GM04503 (cell line): ENCODE measurements at regions not wholly inside any gene's neighbourhood (a gene's known extent, or its start where the extent isn't known, plus 50 kb on each side); places are given as distances from the start of the nearest gene placed in this dataset.

Source experiments
- DNase-seq: peaks from one replicate; pipeline ENCODE4 v3.0.0-alpha.2; 2012; ENCODE audit warnings: low read depth

DNA sequence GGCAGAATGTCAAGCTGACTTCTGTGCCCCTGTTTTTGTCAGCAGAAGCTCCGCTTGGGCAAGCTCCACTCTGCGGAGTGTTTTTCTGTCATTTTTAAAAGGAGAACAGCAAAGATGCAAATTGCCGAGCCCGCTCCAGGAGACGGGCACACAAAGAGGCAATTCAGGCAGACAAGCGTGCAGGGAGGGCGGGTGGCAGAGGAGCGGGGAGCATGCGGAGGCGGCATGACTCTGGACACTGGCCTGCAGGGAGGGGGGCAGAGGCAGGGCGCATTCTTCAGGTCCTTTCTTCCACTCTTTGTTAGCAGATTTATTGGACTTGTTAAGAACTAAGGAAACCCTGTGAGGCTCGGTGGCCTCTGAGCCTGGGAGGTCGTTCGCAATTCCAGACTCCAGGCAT lies 187.3 kb upstream of the RMST start:
- no peak for DNase-seq

DNA sequence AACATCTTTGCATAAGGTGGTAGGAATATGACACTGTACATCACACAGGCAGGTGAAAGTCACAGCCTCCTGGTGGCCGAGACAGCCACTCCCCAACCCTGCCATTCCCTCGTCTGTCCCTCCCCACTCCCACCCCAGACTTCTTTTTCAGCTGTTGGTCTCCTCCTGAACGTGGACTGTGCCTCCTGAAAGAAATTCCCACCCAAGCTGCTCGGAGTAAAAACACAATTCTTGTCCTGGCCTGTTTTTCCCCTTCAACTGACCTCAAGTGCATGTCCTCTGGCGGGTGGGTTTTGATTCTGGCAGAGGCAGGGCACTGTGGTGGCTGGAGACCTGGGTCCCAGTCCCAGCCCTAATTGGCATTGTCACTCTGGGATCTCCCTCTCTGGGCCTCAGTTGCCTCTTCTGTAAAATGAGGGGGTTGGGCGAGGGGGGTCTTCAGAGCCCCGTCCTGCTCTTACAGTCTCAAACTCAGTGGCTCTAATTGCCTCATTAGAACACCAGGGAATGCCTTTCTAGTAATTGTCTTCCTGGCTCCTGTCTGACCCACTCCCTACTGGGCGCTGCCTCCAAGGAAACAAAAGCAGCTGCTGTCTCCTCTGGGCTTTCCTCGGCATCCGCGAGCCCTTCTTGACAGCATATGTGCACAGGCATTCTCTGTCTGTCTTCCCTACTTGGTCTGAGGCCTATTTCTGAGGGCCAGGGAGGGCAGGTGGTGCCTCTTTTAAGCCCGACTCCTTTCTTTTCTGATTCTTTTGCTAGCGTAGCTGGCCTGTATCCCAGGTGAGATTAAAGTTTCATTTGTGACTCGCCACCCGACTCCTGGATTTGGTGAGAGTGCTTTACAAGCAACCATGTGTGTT lies 186.6 kb upstream of the RMST start:
- no peak for DNase-seq

DNA sequence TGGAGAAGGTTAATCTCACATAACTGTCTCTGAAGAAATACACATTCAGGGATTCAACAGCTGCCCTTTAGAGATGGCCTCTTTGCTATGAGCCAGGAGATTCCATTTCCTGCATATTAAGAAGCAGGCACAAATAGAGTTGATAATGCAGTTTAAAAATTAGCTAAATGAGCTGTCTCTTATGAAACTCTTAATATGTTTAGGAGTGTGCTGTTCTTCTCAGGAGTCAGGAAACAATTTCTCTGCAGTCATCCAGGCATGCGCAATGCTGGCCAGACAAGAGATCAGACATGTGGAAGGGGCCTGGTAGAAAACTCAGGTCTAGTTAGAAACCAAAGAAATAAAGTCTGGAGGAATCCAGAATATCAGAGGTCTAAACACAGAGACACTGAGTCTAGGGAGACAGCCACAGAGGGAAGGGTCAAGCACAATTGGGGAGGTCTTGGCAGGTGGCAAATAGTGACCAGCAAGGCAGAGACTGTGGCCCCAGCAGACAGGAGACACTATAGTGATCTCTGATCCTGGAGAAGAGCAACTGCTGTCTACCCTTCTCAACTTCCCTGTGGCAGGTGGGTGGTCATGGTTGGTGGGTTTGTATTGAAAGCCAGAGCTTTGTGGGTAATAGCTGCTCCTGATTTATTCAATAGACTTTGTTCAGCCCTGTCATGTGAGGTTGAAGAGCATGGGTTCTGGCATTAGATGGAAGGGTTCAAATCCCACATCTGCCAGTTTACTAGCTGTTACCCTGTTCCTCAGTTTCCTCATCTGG lies 185.8 kb upstream of the RMST start:
- no peak for DNase-seq

DNA sequence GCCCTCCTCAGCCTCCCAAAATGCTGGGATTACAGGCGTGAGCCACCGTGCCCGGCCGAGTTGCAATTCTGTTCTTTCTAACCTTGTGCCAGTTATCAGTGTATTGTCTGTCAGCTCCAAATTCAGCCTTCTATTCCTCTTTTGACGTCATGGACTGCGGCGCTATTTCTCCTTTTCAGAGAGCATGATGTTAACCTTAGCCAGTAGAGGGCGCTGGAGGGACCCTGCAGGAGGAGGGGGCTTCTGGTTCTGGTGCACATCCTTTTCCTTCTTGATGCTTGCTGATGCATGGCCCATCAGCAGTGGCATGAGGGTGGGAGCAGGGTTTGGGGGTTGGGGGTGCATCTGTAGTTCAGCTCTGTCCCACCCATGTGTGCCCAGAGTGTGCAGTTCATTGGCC lies 179.3 kb upstream of the RMST start:
- no peak for DNase-seq

DNA sequence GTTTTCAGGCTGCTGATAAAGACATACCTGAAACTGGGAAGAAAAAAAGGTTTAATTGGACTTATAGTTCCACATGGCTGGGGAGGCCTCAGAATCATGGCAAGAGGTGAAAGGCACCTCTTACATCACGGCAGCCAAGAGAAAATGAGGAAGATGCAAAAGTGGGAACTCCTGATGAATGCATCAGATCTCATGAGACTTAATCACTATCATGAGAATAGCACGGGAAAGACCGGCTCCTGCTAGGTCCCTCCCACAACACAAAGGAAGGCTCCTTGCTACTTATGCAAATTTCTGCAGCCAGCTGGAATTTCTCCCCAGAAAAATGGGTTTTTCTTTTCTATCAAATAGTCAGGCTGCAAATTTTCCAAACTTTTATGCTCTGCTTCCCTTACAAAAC lies 174.1 kb upstream of the RMST start:
- no peak for DNase-seq

DNA sequence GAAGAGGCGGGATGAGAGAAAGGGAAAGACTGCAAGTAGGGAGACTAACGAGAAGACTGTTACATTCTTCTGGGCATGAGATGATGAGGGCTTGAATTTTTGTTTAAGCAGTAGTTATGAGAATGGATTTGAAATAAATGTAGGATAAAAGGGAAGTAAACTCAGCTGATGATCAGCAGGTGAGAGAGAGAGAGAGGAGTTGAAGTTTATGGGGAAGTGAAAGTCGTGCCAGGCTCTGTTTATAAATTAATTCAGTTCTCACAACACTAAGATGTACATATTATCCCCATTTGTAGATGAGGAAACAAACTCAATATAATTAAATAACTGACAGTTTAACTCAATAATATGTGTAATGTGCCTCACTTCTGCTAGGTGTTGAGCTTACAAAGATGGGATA lies 170.0 kb upstream of the RMST start:
- DNase-seq, result no peak

DNA sequence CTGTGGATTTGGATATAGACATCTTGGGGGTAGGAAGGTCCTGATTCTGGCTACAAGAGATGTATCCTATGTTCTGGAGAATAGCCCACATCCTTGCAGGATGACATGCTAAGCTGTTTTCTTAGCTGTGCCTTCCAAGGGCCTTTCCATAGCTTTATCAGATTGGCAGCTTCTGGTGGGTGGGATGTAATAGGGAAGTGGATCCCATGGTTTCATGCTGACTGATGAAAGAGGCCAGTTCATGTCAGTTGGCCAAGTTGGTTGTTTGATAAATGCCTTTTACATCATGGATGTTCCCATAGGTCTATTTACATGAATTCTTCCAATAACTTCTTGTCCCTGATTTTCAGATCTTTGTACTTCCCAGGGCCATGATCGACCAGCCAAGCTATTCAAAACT lies 169.1 kb upstream of the RMST start:
- no peak for DNase-seq

DNA sequence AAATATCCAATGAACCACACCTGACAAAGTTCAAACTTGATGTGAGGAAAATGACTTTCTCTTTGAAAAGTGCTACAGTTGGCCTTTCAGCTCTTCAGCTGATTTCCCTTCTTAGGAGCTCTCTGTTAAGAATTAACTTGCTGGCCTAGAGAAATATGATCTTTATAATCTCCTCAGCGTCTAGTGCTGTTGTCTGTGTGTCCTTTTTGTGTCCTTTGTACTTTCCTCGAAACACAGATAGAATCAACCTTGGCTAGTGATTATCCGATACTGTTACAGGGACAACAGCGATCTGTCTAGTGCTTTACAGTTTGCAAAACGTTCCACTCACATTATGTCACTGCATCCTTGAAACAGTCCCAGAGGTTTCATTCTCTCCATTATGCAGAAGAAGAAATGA lies 162.8 kb upstream of the RMST start:
- no peak for DNase-seq

DNA sequence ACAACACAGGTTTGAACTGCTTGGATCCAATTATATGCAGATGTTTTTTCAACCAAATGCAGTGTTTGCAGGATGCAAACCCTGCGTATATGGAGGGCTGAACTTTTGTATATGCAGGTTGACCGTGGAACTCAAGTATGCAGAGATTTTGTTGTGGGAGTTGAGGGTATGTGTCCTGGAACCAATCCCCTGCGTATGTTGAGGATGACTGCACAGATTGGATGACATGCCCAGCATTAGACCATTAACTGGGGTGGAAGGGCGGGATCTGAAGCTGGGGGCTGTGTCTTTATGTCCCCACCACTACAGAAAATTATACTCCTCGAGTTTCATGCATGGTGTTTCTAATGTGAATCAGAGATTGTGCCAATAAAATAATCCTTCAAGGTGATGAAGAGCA lies 162.2 kb upstream of the RMST start:
- DNase-seq, result no peak

DNA sequence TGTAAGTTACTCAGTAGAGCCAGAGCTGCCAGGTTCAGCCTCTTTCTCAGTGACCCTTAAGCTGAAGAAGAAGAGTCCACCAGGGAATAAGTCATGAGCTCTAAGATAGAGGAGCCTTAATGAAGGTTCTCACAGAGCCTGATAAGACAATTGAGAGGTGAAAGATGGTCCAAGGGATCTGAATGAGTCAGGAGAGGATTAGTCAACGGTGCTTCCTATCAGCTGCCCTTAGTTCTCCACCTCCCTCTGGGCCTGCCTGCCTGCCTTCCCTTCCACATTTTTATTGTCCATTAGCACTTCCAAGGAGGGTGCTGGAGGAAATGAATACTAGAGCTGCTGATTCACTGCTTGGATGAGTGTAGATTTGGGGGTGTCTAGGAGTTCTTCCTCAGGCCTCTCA lies 161.7 kb upstream of the RMST start:
- no peak for DNase-seq

DNA sequence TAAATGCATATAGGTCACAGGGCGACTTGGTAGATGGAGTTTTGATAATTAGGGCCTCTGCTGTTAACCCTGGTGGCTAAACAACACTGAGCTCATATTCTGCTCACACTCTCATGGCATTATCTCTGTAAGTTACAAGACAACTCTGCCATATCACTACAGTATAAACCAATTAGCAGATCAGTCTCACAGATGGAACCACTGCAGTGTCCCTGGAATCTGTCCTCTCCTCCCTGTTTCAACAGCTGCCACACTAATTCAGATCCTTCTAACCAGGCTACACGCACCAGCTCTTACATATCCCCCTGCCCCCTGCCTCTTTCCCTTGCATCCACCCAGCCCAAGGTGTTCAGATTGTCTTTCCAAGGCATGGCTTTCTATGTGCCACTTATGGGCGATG lies 161.0 kb upstream of the RMST start:
- DNase-seq, result no peak

DNA sequence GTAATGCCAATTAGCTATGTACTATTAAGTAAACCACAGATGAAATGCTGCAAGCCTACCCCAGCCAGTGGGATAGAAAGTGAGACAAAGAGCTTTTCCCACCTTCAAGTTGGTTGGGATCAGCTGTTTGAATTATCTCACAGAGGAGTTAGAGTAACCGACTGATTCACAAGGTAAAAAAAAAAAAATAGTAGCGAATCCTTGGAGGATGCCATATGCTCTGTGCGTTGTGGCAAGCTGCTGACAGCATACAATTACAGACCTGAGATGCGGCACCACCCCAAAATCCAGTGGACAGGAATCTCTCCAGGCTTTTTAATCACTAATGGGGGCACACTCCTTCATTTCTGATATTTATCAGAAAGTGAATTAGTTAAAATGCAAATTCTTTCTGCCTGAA lies 157.0 kb upstream of the RMST start:
- no peak for DNase-seq

DNA sequence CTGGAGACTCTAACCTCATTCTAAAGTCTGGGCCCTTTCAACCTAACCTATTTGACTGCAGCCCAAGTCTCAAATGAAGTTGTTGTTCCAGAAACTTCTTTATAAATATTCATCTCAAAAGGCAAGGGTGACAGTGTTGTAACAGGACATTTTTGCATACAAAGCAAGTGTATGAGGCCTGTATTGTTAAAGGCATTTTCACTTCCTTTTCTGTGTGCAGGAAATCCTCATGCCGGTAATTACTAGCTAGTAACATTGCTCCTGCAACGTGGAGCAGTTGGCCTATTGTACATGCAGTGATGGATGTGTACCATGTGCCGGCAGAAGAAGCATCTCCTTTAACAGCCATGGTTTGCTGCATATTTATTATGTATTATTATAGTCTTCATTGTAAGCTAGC lies 156.5 kb upstream of the RMST start:
- DNase-seq, result no peak

DNA sequence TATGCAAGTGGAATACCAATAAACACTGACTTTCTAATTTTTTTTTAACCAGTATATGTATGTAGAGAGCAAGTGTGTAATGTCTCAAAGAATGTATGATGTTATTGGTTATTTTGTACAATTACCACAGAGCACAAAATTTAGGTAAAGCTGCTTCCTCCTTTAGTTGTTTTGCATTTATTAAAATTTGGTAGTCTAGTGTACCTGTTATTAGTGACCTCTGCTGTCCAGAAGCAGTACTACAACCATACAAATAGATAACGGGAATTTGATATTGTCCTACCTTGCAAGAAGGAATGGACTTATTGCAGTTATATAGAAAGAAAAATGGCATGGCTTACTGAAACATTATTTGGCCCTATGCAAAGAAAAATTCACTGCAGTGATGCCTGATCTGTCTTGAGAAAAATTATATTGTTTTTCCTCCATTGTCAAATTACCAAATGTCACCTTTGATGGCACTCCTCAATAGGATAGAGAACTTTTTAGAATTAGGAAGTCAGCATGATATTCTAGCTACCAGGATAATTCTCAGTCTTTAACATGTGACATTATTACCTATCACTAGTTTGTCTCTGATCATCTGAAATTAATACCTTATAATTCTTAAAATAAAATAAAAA lies 153.9 kb upstream of the RMST start:
- peak; percentile 2 for DNase-seq

DNA sequence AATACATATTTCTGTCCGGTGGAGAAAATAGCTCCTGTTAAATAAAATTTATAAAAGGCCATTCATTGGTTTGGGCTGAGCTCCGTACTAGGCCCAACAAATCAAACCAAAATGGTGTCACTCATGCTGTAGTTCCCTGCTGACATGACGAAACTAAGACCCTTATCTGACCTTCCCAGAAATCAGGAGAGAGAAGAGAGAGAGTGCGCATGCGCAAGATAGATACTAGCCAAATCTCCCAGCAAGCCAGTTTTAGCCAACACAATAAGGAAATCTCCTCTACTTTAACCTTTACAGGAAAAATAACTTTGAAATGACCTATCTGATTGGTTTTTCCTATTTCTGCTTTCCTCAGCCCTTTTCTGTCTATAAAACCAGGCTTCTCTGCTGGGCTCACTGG lies 152.7 kb upstream of the RMST start:
- no peak for DNase-seq

DNA sequence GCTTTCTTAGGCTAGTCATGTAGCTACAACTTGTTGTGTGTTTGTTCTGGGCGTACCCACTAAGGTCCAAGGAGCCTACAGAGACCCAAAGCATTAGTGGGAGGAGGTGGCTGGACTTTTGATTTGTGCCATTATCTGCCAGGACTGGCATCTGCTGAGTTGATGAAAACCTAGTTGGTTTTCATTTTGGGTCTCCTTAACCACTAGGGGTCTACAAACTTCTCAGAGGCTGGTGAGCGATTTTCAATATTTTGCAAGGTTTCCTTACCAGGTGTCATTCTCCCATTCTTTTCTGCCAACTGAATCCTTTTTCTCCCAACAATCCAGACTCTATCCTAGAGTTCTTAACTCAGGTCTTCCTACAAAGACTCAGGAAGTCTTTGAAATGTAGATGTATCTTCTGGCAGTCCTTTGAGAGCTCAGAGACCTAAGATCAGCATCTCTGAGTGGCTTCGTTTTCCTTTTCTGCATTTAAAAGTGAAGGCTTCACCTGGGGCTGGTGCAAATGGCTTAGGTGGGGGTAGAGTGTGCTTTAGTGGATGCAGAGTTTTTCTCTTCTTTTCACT lies 150.0 kb upstream of the RMST start:
- no peak for DNase-seq

DNA sequence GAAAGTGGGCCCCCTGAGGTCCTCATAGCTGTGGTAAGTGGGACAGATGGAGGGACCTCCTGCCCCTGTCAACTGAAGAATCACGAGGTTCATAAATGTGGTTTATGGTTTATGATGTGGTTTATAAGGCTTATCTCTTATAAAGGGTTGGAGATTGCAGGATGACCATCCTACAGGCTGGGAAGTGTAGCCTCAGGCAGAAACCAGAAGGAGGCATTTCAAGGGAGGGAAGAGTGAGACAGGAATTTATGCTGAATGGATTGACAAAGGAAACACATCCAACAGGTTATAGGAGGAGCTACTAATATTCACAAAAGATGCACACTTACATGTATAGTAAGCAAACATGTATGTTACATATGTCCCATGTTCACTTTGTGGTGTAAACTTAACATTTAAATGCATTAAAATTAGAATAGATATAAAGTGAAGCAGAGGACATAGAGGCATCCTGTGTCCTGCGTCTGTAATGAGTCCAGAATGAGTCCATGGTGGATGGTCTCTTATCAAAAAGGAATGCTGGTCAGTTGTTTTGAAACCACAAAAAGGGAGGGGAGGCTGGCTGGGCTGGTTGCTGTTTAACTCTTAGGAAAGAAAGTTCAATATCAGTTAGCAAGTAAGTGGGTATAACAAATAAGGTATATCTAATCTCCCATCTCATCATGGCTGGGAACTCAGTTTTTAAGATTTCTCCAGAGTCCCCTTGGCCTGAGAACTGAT lies 149.0 kb upstream of the RMST start:
- DNase-seq, result no peak

DNA sequence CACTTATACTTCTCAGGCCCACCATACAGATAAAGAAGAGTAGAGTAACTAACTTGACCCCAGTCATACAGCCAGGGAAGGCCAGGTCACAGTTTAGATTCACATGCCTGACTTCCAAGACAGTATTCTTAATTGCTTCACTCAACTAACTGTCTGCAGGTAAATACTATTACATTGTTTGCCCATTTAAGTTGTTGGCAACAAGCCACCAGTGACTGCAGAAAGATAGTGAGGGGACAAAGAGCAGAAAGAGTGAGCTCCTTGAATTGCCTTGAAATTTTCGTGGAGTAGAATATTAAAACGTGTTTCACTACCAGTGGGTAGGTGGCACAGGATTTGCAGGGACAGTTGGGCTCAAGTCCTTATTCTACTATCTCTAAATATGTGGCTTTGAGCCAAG lies 146.3 kb upstream of the RMST start:
- no peak for DNase-seq

DNA sequence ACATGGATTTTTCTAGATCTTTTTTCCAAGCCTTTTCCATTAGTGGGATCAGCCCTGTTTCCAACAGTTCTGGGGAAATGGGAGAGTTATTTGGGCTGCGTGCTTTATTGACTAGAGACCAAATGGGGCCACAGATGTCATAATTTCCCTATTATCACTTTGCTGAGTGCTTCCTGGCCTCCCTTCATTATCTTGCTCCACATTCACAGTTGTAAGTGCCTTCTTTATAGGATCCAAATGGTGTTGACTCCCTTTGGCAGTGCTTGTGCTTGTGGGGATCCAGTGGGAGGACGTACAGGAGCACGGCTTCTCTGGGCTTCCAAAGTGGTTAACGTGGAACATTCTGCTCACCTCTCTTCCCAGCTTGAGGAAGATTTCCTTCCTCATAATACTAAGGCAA lies 141.0 kb upstream of the RMST start:
- no peak for DNase-seq

DNA sequence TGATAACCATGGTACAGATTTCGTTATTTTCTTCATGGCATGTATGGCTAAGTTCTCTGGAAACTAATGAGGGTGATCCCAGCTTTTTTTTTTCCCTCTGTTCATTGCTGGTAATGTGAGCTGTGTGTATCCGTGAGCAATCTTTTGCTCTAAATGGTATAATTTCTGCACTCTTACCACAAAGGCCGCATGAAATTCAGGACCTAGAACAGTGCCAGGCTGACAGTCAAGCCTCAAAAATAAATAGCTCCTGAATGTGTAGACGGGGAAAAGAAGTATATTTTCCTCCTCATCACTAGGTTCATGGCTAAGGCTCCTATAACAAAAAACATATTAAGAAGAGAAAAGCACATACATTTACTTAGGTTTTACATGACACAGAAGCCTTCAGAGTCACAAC lies 140.2 kb upstream of the RMST start:
- no peak for DNase-seq

DNA sequence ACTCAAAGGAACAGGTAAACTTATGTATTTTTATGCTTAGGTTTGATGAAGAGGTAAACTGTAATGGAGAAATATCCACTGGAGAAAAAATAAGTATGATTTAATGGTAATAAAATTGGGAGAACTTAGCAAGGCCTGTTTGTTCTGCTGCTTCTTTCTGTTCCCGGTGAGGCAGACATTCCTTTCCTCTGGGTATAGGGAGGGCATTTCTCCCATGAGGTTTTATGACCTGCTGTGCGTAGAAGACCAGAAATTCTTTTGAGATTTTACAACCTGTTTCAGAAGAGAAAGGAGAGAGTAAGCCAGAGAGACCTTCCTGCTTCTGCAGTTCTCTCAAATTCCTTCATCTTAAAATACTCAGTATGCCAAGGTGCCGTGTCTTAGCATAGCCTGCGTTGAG lies 139.4 kb upstream of the RMST start:
- no peak for DNase-seq

DNA sequence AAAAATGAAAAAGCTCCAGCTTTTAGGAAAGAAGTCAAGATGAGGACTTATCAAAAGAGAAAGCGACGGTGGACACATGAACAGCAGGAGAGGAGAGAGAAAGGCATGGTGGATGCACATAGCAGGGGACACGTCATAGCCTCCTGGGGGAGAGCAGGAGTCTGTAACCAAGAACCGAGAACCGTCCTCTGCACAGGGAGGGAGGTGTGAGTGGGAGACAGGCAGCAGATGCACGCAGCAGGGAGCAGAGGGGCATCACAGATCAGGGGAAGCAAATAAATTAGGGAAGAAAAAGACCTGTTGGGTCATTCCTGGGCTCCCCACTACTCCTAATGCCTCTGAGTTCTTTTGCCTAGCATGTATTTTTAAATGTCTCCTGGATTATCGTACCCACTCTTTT lies 138.1 kb upstream of the RMST start:
- DNase-seq, result no peak
